Lung (tissue), 11 donors: ENCODE measurements at regions not wholly inside any gene's neighbourhood (a gene's known extent, or its start where the extent isn't known, plus 50 kb on each side); places are given as distances from the start of the nearest gene placed in this dataset.

ENCODE experiments used
- ATAC-seq: fragments of 200-7000 bp; cut with Tn5 transposase; one replicate; pipeline ENCODE4 v1.9.1; 2020; ENCODE audit warnings: moderate number of reproducible peaks; ENCODE audit not compliant: insufficient read depth, low FRiP score
- DNase-seq, 3 donors: peaks; one replicate each; pipeline ENCODE4 v3.0.0-alpha.2; 2013 to 2017
- H3K27ac ChIP-seq, 2 donors: one replicate each; pipeline ENCODE4 v1.5.1; 2013; ENCODE audit warnings: mild to moderate bottlenecking in 2 of 2, moderate library complexity in 2 of 2, control low read depth in 1 of 2, inconsistent platforms in 1 of 2, low read depth in 1 of 2, low read length in 1 of 2
- H3K27me3 ChIP-seq, 3 donors: one replicate each; pipeline ENCODE4 v1.5.1; 2013; ENCODE audit warnings: low read length in 2 of 3; ENCODE audit not compliant: control insufficient read depth in 3 of 3, insufficient read depth in 3 of 3
- H3K36me3 ChIP-seq, 4 donors: one replicate each; pipeline ENCODE4 v1.5.1; 2013; ENCODE audit warnings: low read length in 4 of 4, mild to moderate bottlenecking in 1 of 4, moderate library complexity in 1 of 4; ENCODE audit not compliant: control insufficient read depth in 4 of 4, insufficient read depth in 4 of 4
- H3K4me1 ChIP-seq, 5 donors: one replicate each; pipeline ENCODE4 v1.5.1; 2013; ENCODE audit warnings: low read length in 5 of 5, mild to moderate bottlenecking in 2 of 5, moderate library complexity in 1 of 5; ENCODE audit not compliant: control insufficient read depth in 5 of 5, insufficient read depth in 5 of 5
- H3K4me3 ChIP-seq: one replicate; pipeline ENCODE4 v1.5.1; 2013; ENCODE audit warnings: mild to moderate bottlenecking, control low read depth, moderate library complexity
- H3K9ac ChIP-seq, 2 donors: one replicate each; pipeline ENCODE4 v1.5.1; 2013; ENCODE audit warnings: low read length in 2 of 2, control low read depth in 1 of 2; ENCODE audit not compliant: insufficient read depth in 1 of 2
- H3K9me3 ChIP-seq, 4 donors: one replicate each; pipeline ENCODE4 v1.5.1; 2013; ENCODE audit warnings: low read length in 3 of 4, mild to moderate bottlenecking in 1 of 4, moderate library complexity in 1 of 4; ENCODE audit not compliant: control insufficient read depth in 4 of 4, insufficient read depth in 3 of 4
- WGBS, 2 donors: extraction: QIAGEN DNeasy Blood & Tissue Kit; methylation state at CpG; one replicate each; pipeline ENCODE4 v1.1.7; 2013; 5-methylcytosine and 5-hydroxymethylcytosine counted together
- TF ChIP-seq, protein P1 (sequence below): IDR thresholded peaks from 2 replicates; pipeline ENCODE4 v1.5.1; 2012; ENCODE audit warnings: mild to moderate bottlenecking; ENCODE audit errors: control extremely low read depth, extremely low read depth
- donor health status: control.
- donor health status: control.
- donor health status: Bipolar disorder and iron deficiency.
- donor health status: healthy.
- donor health status: DM: yes; HTN: yes; CAD: no.

DNA sequence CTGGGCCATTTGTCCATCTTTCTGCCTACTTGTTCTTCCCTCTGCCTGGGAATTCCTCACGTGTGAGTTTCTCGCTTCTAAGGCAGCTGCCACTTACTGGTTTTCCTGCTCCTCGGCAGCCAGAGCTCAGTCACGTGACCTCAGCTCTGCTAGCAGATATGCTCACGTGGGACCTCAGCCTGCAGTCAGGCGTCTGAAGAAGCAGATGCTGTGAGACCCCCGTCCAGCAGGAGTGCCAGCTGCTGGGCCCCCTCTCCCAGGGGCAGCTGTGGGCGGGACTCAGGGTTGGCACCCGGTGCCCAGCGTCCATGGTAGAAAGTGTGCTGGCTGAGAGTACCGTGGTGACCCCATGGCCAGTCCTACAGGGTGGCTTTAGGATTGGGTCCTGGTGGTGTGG is 161.3 kb upstream of the TLE3 start:
- no peaks in the 10 kb centered on the region for H3K9me3 ChIP-seq
- H3K27me3 ChIP-seq: no peaks in the 10 kb centered on the region
- H3K9ac ChIP-seq: no peak overlapping the region
- H3K36me3 ChIP-seq: no peaks in the 10 kb centered on the region
- H3K27ac ChIP-seq: peak overlapping the region in 1 of 2 donors; percentile 16
- TF ChIP-seq, protein P1, sequence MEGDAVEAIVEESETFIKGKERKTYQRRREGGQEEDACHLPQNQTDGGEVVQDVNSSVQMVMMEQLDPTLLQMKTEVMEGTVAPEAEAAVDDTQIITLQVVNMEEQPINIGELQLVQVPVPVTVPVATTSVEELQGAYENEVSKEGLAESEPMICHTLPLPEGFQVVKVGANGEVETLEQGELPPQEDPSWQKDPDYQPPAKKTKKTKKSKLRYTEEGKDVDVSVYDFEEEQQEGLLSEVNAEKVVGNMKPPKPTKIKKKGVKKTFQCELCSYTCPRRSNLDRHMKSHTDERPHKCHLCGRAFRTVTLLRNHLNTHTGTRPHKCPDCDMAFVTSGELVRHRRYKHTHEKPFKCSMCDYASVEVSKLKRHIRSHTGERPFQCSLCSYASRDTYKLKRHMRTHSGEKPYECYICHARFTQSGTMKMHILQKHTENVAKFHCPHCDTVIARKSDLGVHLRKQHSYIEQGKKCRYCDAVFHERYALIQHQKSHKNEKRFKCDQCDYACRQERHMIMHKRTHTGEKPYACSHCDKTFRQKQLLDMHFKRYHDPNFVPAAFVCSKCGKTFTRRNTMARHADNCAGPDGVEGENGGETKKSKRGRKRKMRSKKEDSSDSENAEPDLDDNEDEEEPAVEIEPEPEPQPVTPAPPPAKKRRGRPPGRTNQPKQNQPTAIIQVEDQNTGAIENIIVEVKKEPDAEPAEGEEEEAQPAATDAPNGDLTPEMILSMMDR: no peak
- ATAC-seq (no peak), DNase-seq (peak; percentile 74 to 91 (median 82))
- 17 to 35% methylated on average over 11 of the region's 11 CpGs for WGBS, 2 donors
- peaks cover 0 to 17% (median 11%) of the 10 kb centered on the region in 5 donors for H3K4me1 ChIP-seq
- H3K4me3 ChIP-seq: no peak overlapping the region

DNA sequence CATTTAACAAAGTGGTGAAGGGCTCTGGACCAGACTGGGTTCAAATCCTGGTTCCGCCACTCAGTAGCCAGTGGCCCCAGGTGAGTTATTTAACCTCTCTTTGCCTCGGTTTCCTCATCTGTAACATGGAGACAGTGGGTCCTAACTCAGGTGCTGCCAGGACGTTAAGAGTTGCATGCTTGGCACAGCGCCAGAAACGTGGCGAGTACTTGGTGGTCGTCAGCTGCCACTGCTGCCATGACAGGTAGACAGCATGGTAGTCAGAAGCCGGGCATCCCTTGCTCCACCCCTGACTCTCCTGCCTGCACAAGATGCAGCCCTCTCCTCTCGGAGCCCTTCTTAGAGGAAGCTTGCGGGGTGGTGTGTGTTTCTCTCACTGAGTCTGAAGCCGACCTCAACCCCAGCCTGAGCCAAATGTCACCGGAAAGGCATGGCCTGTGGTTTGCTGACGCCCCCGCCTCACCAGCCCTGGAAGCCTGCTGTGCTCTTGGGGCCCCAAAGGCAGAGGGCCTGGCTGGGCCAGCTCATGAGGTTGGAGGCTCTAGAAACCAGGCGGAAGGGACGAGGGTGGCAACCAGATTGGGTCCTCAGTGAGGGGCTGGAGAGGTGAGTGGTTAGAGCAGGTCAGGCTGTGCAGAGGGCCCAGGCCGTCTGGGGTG is 160.8 kb upstream of the TLE3 start:
- WGBS, 2 donors: 29 to 48% methylated on average over 17 of the region's 17 CpGs
- Histone ChIP-seq H3K27ac (peak overlapping the region in 1 of 2 donors; percentile 12), H3K4me1 (peaks cover 0 to 12% (median 10%) of the 10 kb centered on the region in 5 donors), H3K27me3 (no peaks in the 10 kb centered on the region), H3K9me3 (no peaks in the 10 kb centered on the region), H3K4me3 (no peak overlapping the region), H3K9ac (no peak overlapping the region), H3K36me3 (no peaks in the 10 kb centered on the region)
- ATAC-seq: no peak
- TF ChIP-seq, protein P1: no peak
- no peak for DNase-seq

DNA sequence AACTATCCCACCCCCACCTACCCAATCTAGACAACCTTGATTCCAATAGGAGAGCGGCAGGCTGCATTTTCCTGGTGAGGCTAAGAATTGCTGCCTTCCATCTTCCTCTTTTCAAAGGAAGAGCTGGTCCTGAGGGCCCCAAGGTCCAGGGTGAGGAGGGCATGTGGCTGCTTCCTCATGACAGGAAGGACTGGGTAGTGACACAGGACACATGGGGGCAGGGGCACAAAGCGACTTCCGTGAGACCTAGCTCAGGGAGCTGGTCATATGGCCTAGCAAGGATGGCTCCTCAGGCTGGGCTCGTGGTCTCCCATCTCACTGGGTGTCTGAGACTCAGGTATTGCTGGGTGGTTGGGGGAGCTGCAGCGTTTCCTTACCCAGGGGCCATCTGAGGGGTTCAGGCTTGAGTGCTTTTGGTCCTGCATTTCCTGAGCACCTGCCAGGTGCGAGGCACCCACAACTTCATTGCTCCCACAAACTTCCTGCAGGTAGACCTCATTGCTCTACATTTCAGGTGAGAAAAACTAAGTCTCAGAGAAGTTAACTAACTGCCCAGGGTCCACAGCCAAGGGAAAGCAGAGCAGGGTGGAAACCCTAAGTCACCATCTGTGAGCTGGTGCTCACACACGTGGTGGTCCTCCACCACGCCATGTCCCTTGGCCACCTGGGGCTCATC is 160.0 kb upstream of the TLE3 start:
- Histone ChIP-seq H3K9ac (no peak overlapping the region), H3K4me3 (no peak overlapping the region), H3K27ac (no peak overlapping the region), H3K9me3 (no peaks in the 10 kb centered on the region), H3K36me3 (no peaks in the 10 kb centered on the region), H3K27me3 (no peaks in the 10 kb centered on the region), H3K4me1 (peaks cover 0 to 11% (median 10%) of the 10 kb centered on the region in 5 donors)
- TF ChIP-seq, protein P1: no peak
- no peak for DNase-seq
- 48 to 78% methylated on average over 8 of the region's 8 CpGs for WGBS, 2 donors
- no peak for ATAC-seq
